GM21576 (cell line): ENCODE measurements at regions not wholly inside any gene's neighbourhood (a gene's known extent, or its start where the extent isn't known, plus 50 kb on each side); places are given as distances from the start of the nearest gene placed in this dataset.
"Not testable (repeated sequence)": the region's sequence is repeated elsewhere in the genome, so short reads cannot be mapped to it uniquely, and the experiment has no call there.

Experiments used
- ATAC-seq: cut with Tn5 transposase; IDR thresholded peaks from one replicate; pipeline ENCODE4 v1.9.1; 2021; ENCODE audit warnings: mild to moderate bottlenecking, moderate library complexity; ENCODE audit not compliant: unreplicated experiment

- no peak for ATAC-seq
These were observed 298.2 kb downstream of the CCSER2 start for GRCh38 chr10:84626397-84627087.

GRCh38 chr10:84632866-84633265 lies 304.5 kb downstream of the CCSER2 start:
- no peak for ATAC-seq

GRCh38 chr10:84634636-84635035 lies 306.2 kb downstream of the CCSER2 start:
- no peak for ATAC-seq

- not testable (repeated sequence) for ATAC-seq
These were observed 322.2 kb downstream of the CCSER2 start for GRCh38 chr10:84650628-84651027.

GRCh38 chr10:84654671-84655070 lies 326.3 kb downstream of the CCSER2 start:
- peak; percentile 94 for ATAC-seq

- ATAC-seq = no peak
These were observed 330.6 kb downstream of the CCSER2 start for GRCh38 chr10:84659027-84659426.

- no peak for ATAC-seq
These were observed 331.4 kb downstream of the CCSER2 start for GRCh38 chr10:84659497-84660439.

GRCh38 chr10:84660450-84661159 lies 332.2 kb downstream of the CCSER2 start:
- no peak for ATAC-seq

- ATAC-seq = no peak
These were observed 336.8 kb downstream of the CCSER2 start for GRCh38 chr10:84665211-84665610.

- peak; percentile 83 for ATAC-seq
These were observed 337.6 kb downstream of the CCSER2 start for GRCh38 chr10:84665883-84666463.

GRCh38 chr10:84668186-84668763 lies 339.9 kb downstream of the CCSER2 start:
- no peak for ATAC-seq

GRCh38 chr10:84675060-84675459 lies 346.7 kb downstream of the CCSER2 start:
- ATAC-seq = no peak

GRCh38 chr10:84676536-84676935 lies 348.1 kb downstream of the CCSER2 start:
- no peak for ATAC-seq

- no peak for ATAC-seq
These were observed 353.4 kb downstream of the CCSER2 start for GRCh38 chr10:84681781-84682180.

GRCh38 chr10:84683550-84683949 lies 355.2 kb downstream of the CCSER2 start:
- no peak for ATAC-seq

- no peak for ATAC-seq
These were observed 355.8 kb downstream of the CCSER2 start for GRCh38 chr10:84683980-84684740.

- ATAC-seq = no peak
These were observed 356.8 kb downstream of the CCSER2 start for GRCh38 chr10:84685047-84685660.

- ATAC-seq = no peak
These were observed 364.6 kb downstream of the CCSER2 start for GRCh38 chr10:84693006-84693405.

GRCh38 chr10:84695902-84696301 lies 367.5 kb downstream of the CCSER2 start:
- ATAC-seq = no peak
